Mammary epithelial cell (primary cell): ENCODE measurements at regions not wholly inside any gene's neighbourhood (a gene's known extent, or its start where the extent isn't known, plus 50 kb on each side); places are given as distances from the start of the nearest gene placed in this dataset.

ENCODE experiments used
- CTCF ChIP-seq, 2 donors: IDR thresholded peaks in 1 of 2; conservative IDR thresholded peaks in 1 of 2; 2 replicates each; pipeline ENCODE4 v1.5.1; 2011 to 2012; ENCODE audit warnings: inconsistent platforms in 2 of 2, low read length in 2 of 2, mild to moderate bottlenecking in 2 of 2, control low read depth in 1 of 2, low read depth in 1 of 2; ENCODE audit not compliant: insufficient read depth in 1 of 2; ENCODE audit errors: extremely low read depth in 1 of 2
- EZH2 ChIP-seq: IDR thresholded peaks from 2 replicates; pipeline ENCODE4 v1.6.1; 2012; ENCODE audit warnings: low read length, inconsistent platforms, borderline replicate concordance

- TF ChIP-seq CTCF (conservative IDR thresholded peaks at IDR 0.05 in 1 of 2, IDR thresholded peaks at IDR 0.05 in 1 of 2; ENCODE audit: extremely low read depth in 1 of 2, insufficient read depth in 1 of 2, low read depth in 1 of 2, low read length in 2 of 2), result no peak
- TF ChIP-seq EZH2, result no peak
Measured at GRCh38 chr1:228939881-228940392, 204.7 kb downstream of the RHOU start.
